ENCODE measurements at regions not wholly inside any gene's neighbourhood (a gene's known extent, or its start where the extent isn't known, plus 50 kb on each side); places are given as distances from the start of the nearest gene placed in this dataset.

DNA sequence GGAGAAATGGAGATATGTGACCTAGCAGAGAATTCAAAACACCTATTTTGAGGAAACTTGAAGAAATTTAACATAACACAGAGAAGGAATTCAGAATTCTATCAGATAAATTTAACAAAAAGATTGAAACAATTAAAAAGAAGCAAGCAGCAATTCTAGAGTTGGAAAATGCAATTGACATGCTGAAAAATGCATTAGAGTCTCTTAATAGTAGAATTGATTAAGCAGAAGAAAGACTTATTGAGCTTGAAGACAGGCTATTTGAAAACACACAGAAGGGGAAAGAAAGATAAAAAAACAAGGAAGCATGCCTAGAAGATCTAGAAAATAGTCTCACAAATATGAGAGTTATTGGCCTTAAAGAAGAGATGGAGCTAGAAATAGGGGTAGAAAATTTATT, 87.8 kb upstream of the SLC1A1 start:
- POLR2A ChIA-PET: no interaction called here
- H3F3A ChIP-seq (replicated peaks; ENCODE audit: insufficient read depth): no peaks in the 10 kb centered on the region
- H3K79me2 ChIP-seq (ENCODE audit: insufficient read depth): no peaks in the 10 kb centered on the region
- CTCF ChIA-PET: no interaction called here
- no peak overlapping the region for H2AFZ ChIP-seq (ENCODE audit: low read depth)
- no peak overlapping the region for H3K27ac ChIP-seq (ENCODE audit: low read depth in 2 of 2, low read length in 1 of 2)
- H3K4me1 ChIP-seq (ENCODE audit: control insufficient read depth in 1 of 2, insufficient read depth in 2 of 2, low read depth in 1 of 2, low read length in 1 of 2): no peaks in the 10 kb centered on the region
- H4K20me1 ChIP-seq (ENCODE audit: insufficient read depth): no peaks in the 10 kb centered on the region
- no peaks in the 10 kb centered on the region for H3K36me3 ChIP-seq (replicated peaks in 1 of 2; ENCODE audit: control insufficient read depth in 1 of 2, insufficient read depth in 2 of 2, low read length in 1 of 2)
- TF ChIP-seq, protein P1, sequence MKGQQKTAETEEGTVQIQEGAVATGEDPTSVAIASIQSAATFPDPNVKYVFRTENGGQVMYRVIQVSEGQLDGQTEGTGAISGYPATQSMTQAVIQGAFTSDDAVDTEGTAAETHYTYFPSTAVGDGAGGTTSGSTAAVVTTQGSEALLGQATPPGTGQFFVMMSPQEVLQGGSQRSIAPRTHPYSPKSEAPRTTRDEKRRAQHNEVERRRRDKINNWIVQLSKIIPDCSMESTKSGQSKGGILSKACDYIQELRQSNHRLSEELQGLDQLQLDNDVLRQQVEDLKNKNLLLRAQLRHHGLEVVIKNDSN (IDR thresholded peaks at IDR 0.05; ENCODE audit: borderline replicate concordance, low read depth): no peak
- TF ChIP-seq EP300 (IDR thresholded peaks at IDR 0.05; ENCODE audit: borderline replicate concordance in 1 of 2, low read depth in 1 of 2, low read length in 1 of 2): no peak
- TF ChIP-seq TCF12 (IDR thresholded peaks at IDR 0.05): no peak
- no peak for TF ChIP-seq RCOR1 (IDR thresholded peaks at IDR 0.05; ENCODE audit: low read length)
- no peak for TF ChIP-seq RXRA (IDR thresholded peaks at IDR 0.05; ENCODE audit: borderline replicate concordance, low read depth)
- TF ChIP-seq, protein P2, sequence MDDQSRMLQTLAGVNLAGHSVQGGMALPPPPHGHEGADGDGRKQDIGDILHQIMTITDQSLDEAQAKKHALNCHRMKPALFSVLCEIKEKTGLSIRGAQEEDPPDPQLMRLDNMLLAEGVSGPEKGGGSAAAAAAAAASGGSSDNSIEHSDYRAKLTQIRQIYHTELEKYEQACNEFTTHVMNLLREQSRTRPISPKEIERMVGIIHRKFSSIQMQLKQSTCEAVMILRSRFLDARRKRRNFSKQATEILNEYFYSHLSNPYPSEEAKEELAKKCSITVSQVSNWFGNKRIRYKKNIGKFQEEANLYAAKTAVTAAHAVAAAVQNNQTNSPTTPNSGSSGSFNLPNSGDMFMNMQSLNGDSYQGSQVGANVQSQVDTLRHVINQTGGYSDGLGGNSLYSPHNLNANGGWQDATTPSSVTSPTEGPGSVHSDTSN (IDR thresholded peaks at IDR 0.05): no peak
- TF ChIP-seq RFX5 (IDR thresholded peaks at IDR 0.05; ENCODE audit: low read length): no peak
- TF ChIP-seq SIN3A (IDR thresholded peaks at IDR 0.05; ENCODE audit: borderline replicate concordance, low read depth, low read length): no peak
- H3K4me2 ChIP-seq: no peak overlapping the region
- H3K27me3 ChIP-seq (ENCODE audit: insufficient read depth): no peaks in the 10 kb centered on the region
- H3K9me3 ChIP-seq: peaks cover 7% of the 10 kb centered on the region; the same call in 1 of the 2 replicates
- DNase-seq: no peak
- H3K9me2 ChIP-seq: no peaks in the 10 kb centered on the region
- H3K4me3 ChIP-seq (ENCODE audit: low read depth in 2 of 2, low read length in 1 of 2): no peak overlapping the region
- H3K9ac ChIP-seq: no peak overlapping the region

DNA sequence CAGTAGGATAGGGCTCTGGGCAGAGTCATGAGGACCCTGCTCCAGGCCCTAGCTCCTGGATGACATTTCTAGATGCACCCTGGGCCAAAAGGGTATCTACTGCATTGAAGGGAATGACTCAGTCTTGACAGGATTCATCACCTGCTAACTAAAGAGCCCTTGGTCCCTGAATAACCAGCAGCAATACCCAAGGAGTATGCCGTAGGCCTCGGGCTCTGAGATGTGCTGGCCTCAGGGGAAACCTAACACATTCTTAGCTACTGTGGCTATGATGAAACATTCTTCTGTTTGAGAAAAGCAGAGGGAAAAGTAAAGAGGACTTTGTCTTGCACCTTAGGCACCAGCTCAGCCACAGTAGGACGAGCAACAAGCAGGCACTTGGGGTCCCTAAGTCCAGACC, 89.5 kb upstream of the SLC1A1 start:
- Histone ChIP-seq H3K4me1 (ENCODE audit: control insufficient read depth in 1 of 2, insufficient read depth in 2 of 2, low read depth in 1 of 2, low read length in 1 of 2) (no peaks in the 10 kb centered on the region), H3K9me2 (no peaks in the 10 kb centered on the region), H3K9me3 (peaks cover 7% of the 10 kb centered on the region; the same call in 1 of the 2 replicates), H4K20me1 (ENCODE audit: insufficient read depth) (no peaks in the 10 kb centered on the region), H3K4me2 (no peak overlapping the region), H3K27me3 (ENCODE audit: insufficient read depth) (no peaks in the 10 kb centered on the region), H3K79me2 (ENCODE audit: insufficient read depth) (no peaks in the 10 kb centered on the region), H2AFZ (ENCODE audit: low read depth) (no peak overlapping the region), H3K9ac (no peak overlapping the region), H3K4me3 (ENCODE audit: low read depth in 2 of 2, low read length in 1 of 2) (no peak overlapping the region), H3K36me3 (replicated peaks in 1 of 2; ENCODE audit: control insufficient read depth in 1 of 2, insufficient read depth in 2 of 2, low read length in 1 of 2) (no peaks in the 10 kb centered on the region), H3F3A (replicated peaks; ENCODE audit: insufficient read depth) (no peaks in the 10 kb centered on the region), H3K27ac (ENCODE audit: low read depth in 2 of 2, low read length in 1 of 2) (no peak overlapping the region)
- POLR2A ChIA-PET: no interaction called here
- CTCF ChIA-PET: no interaction called here
- no peak for DNase-seq
- WGBS (ENCODE audit: low lambda C conversion rate): 37% methylated on average over 3 of the region's 3 CpGs
- TF ChIP-seq, protein P3, sequence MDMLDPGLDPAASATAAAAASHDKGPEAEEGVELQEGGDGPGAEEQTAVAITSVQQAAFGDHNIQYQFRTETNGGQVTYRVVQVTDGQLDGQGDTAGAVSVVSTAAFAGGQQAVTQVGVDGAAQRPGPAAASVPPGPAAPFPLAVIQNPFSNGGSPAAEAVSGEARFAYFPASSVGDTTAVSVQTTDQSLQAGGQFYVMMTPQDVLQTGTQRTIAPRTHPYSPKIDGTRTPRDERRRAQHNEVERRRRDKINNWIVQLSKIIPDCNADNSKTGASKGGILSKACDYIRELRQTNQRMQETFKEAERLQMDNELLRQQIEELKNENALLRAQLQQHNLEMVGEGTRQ (IDR thresholded peaks at IDR 0.05; ENCODE audit: borderline replicate concordance, low read depth, low read length): no peak
- TF ChIP-seq FOXM1 (IDR thresholded peaks at IDR 0.05; ENCODE audit: low read depth): no peak
- TF ChIP-seq SIN3A (IDR thresholded peaks at IDR 0.05; ENCODE audit: borderline replicate concordance, low read depth, low read length): no peak
- no peak for TF ChIP-seq RCOR1 (IDR thresholded peaks at IDR 0.05; ENCODE audit: low read length)
- TF ChIP-seq, protein P4, sequence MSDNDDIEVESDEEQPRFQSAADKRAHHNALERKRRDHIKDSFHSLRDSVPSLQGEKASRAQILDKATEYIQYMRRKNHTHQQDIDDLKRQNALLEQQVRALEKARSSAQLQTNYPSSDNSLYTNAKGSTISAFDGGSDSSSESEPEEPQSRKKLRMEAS (IDR thresholded peaks at IDR 0.05; ENCODE audit: low read depth): no peak
- TF ChIP-seq RXRA (IDR thresholded peaks at IDR 0.05; ENCODE audit: borderline replicate concordance, low read depth): no peak
- TF ChIP-seq EZH2phosphoT487 (IDR thresholded peaks at IDR 0.05; ENCODE audit: borderline replicate concordance, low read depth): no peak
- no peak for TF ChIP-seq GATA2 (CRISPR knock-in tag; IDR thresholded peaks at IDR 0.05)
- TF ChIP-seq, protein P1 (IDR thresholded peaks at IDR 0.05; ENCODE audit: borderline replicate concordance, low read depth): no peak
- TF ChIP-seq, protein P5, sequence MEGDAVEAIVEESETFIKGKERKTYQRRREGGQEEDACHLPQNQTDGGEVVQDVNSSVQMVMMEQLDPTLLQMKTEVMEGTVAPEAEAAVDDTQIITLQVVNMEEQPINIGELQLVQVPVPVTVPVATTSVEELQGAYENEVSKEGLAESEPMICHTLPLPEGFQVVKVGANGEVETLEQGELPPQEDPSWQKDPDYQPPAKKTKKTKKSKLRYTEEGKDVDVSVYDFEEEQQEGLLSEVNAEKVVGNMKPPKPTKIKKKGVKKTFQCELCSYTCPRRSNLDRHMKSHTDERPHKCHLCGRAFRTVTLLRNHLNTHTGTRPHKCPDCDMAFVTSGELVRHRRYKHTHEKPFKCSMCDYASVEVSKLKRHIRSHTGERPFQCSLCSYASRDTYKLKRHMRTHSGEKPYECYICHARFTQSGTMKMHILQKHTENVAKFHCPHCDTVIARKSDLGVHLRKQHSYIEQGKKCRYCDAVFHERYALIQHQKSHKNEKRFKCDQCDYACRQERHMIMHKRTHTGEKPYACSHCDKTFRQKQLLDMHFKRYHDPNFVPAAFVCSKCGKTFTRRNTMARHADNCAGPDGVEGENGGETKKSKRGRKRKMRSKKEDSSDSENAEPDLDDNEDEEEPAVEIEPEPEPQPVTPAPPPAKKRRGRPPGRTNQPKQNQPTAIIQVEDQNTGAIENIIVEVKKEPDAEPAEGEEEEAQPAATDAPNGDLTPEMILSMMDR (IDR thresholded peaks at IDR 0.05): no peak
- no peak for TF ChIP-seq MXI1 (IDR thresholded peaks at IDR 0.05; ENCODE audit: low read depth, low read length)
- TF ChIP-seq, protein P6, sequence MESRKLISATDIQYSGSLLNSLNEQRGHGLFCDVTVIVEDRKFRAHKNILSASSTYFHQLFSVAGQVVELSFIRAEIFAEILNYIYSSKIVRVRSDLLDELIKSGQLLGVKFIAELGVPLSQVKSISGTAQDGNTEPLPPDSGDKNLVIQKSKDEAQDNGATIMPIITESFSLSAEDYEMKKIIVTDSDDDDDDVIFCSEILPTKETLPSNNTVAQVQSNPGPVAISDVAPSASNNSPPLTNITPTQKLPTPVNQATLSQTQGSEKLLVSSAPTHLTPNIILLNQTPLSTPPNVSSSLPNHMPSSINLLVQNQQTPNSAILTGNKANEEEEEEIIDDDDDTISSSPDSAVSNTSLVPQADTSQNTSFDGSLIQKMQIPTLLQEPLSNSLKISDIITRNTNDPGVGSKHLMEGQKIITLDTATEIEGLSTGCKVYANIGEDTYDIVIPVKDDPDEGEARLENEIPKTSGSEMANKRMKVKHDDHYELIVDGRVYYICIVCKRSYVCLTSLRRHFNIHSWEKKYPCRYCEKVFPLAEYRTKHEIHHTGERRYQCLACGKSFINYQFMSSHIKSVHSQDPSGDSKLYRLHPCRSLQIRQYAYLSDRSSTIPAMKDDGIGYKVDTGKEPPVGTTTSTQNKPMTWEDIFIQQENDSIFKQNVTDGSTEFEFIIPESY (IDR thresholded peaks at IDR 0.05; ENCODE audit: borderline replicate concordance, low read depth): no peak
- TF ChIP-seq NFIC (IDR thresholded peaks at IDR 0.05; ENCODE audit: borderline replicate concordance): no peak
- no peak for TF ChIP-seq SMC3 (IDR thresholded peaks at IDR 0.05; ENCODE audit: low read depth, low read length)
- no peak for TF ChIP-seq EP300 (IDR thresholded peaks at IDR 0.05; ENCODE audit: borderline replicate concordance in 1 of 2, low read depth in 1 of 2, low read length in 1 of 2)
- no peak for TF ChIP-seq FOSL2 (IDR thresholded peaks at IDR 0.05; ENCODE audit: borderline replicate concordance, low read depth)
- no peak for TF ChIP-seq JUND (IDR thresholded peaks at IDR 0.05)
- TF ChIP-seq TEAD4 (IDR thresholded peaks at IDR 0.05; ENCODE audit: borderline replicate concordance, insufficient read depth): no peak
